ENCODE measurements at regions not wholly inside any gene's neighbourhood (a gene's known extent, or its start where the extent isn't known, plus 50 kb on each side); places are given as distances from the start of the nearest gene placed in this dataset.

DNA sequence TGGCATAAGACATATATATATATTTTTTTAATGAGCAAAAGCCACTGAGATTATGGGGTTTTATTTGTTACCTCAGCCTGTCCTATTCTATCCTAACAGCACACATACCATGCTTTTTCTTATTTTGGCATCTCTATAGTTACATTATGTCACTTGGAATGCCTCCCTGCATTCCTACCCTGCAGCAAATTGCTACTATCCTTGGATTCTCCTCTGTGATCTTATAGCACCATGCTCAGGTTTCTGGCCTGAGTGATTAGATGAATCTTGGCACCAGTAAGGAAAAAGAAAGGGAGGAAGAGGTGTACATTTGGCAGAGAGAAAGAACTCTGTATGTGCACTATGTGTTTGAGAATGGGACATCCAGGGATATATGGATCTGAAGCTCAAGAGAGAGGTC is 86.3 kb upstream of the PELI1 start:
- TF ChIP-seq POLR2A (IDR thresholded peaks at IDR 0.05) = no peak
- TF ChIP-seq, protein P1, sequence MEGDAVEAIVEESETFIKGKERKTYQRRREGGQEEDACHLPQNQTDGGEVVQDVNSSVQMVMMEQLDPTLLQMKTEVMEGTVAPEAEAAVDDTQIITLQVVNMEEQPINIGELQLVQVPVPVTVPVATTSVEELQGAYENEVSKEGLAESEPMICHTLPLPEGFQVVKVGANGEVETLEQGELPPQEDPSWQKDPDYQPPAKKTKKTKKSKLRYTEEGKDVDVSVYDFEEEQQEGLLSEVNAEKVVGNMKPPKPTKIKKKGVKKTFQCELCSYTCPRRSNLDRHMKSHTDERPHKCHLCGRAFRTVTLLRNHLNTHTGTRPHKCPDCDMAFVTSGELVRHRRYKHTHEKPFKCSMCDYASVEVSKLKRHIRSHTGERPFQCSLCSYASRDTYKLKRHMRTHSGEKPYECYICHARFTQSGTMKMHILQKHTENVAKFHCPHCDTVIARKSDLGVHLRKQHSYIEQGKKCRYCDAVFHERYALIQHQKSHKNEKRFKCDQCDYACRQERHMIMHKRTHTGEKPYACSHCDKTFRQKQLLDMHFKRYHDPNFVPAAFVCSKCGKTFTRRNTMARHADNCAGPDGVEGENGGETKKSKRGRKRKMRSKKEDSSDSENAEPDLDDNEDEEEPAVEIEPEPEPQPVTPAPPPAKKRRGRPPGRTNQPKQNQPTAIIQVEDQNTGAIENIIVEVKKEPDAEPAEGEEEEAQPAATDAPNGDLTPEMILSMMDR (IDR thresholded peaks at IDR 0.05) = no peak

All from lower leg skin (tissue), 3 donors.